ENCODE measurements at regions not wholly inside any gene's neighbourhood (a gene's known extent, or its start where the extent isn't known, plus 50 kb on each side); places are given as distances from the start of the nearest gene placed in this dataset.
"Not testable (repeated sequence)": the region's sequence is repeated elsewhere in the genome, so short reads cannot be mapped to it uniquely, and the experiment has no call there.

- DNase-seq (ENCODE audit: low read depth): peak; percentile 7
Observed at GRCh38 chr15:31487811-31488436, 161.3 kb downstream of the KLF13 start.

GRCh38 chr15:31488437-31489204 is 162.0 kb downstream of the KLF13 start:
- DNase-seq (ENCODE audit: low read depth): peak; percentile 75

GRCh38 chr15:31489281-31489680 is 162.6 kb downstream of the KLF13 start:
- no peak for DNase-seq (ENCODE audit: low read depth)

GRCh38 chr15:31489801-31490646 is 163.4 kb downstream of the KLF13 start:
- peak; percentile 47 for DNase-seq (ENCODE audit: low read depth)

- no peak for DNase-seq (ENCODE audit: low read depth)
Observed at GRCh38 chr15:31494786-31495185, 168.2 kb downstream of the KLF13 start.

GRCh38 chr15:31495281-31495680 is 168.6 kb downstream of the KLF13 start:
- no peak for DNase-seq (ENCODE audit: low read depth)

GRCh38 chr15:31497838-31498237 is 171.2 kb downstream of the KLF13 start:
- DNase-seq (ENCODE audit: low read depth): no peak

- DNase-seq (ENCODE audit: low read depth): no peak
Observed at GRCh38 chr15:31498329-31498728, 171.7 kb downstream of the KLF13 start.

- DNase-seq (ENCODE audit: low read depth): no peak
Observed at GRCh38 chr15:31498756-31499155, 172.1 kb downstream of the KLF13 start.

GRCh38 chr15:31499236-31499952 is 172.8 kb downstream of the KLF13 start:
- no peak for DNase-seq (ENCODE audit: low read depth)

GRCh38 chr15:31499953-31500765 is 173.5 kb downstream of the KLF13 start:
- DNase-seq (ENCODE audit: low read depth): no peak

GRCh38 chr15:31500766-31501449 is 174.3 kb downstream of the KLF13 start:
- DNase-seq (ENCODE audit: low read depth): no peak

GRCh38 chr15:31501536-31502157 is 175.0 kb downstream of the KLF13 start:
- DNase-seq (ENCODE audit: low read depth): no peak

GRCh38 chr15:31502541-31503229 is 176.1 kb downstream of the KLF13 start:
- DNase-seq (ENCODE audit: low read depth): no peak

- no peak for DNase-seq (ENCODE audit: low read depth)
Observed at GRCh38 chr15:31503256-31503655, 176.6 kb downstream of the KLF13 start.

GRCh38 chr15:31503758-31504461 is 177.3 kb downstream of the KLF13 start:
- no peak for DNase-seq (ENCODE audit: low read depth)

- no peak for DNase-seq (ENCODE audit: low read depth)
Observed at GRCh38 chr15:31504462-31504839, 177.8 kb downstream of the KLF13 start.

- not testable (repeated sequence) for DNase-seq (ENCODE audit: low read depth)
Observed at GRCh38 chr15:31507573-31507972, 180.9 kb downstream of the KLF13 start.

- DNase-seq (ENCODE audit: low read depth): no peak
Observed at GRCh38 chr15:31508656-31509055, 182.0 kb downstream of the KLF13 start.
